ENCODE measurements at regions not wholly inside any gene's neighbourhood (a gene's known extent, or its start where the extent isn't known, plus 50 kb on each side); places are given as distances from the start of the nearest gene placed in this dataset.

- TF ChIP-seq ZNF280B (CRISPR knock-in tag; IDR thresholded peaks at IDR 0.05; ENCODE audit: borderline replicate concordance) (no peak), CREM (IDR thresholded peaks at IDR 0.05) (no peak), CREM (CRISPR knock-in tag; IDR thresholded peaks at IDR 0.05) (no peak), ISX (CRISPR knock-in tag; conservative IDR thresholded peaks at IDR 0.05) (no peak), ZNF343 (CRISPR knock-in tag; IDR thresholded peaks at IDR 0.05) (no peak), HMGA1 (CRISPR knock-in tag; conservative IDR thresholded peaks at IDR 0.05) (no peak), HMG20A (CRISPR knock-in tag; IDR thresholded peaks at IDR 0.05; ENCODE audit: borderline replicate concordance) (no peak), ZSCAN30 (CRISPR knock-in tag; IDR thresholded peaks at IDR 0.05) (no peak), RXRA (CRISPR knock-in tag; IDR thresholded peaks at IDR 0.05) (no peak), POLR2A (IDR thresholded peaks at IDR 0.05; ENCODE audit: insufficient read depth in 1 of 2, low read depth in 2 of 2, low read length in 2 of 2) (no peak), ZBTB21 (CRISPR knock-in tag; IDR thresholded peaks at IDR 0.05) (no peak)
- TF ChIP-seq, protein P1, sequence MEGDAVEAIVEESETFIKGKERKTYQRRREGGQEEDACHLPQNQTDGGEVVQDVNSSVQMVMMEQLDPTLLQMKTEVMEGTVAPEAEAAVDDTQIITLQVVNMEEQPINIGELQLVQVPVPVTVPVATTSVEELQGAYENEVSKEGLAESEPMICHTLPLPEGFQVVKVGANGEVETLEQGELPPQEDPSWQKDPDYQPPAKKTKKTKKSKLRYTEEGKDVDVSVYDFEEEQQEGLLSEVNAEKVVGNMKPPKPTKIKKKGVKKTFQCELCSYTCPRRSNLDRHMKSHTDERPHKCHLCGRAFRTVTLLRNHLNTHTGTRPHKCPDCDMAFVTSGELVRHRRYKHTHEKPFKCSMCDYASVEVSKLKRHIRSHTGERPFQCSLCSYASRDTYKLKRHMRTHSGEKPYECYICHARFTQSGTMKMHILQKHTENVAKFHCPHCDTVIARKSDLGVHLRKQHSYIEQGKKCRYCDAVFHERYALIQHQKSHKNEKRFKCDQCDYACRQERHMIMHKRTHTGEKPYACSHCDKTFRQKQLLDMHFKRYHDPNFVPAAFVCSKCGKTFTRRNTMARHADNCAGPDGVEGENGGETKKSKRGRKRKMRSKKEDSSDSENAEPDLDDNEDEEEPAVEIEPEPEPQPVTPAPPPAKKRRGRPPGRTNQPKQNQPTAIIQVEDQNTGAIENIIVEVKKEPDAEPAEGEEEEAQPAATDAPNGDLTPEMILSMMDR (CRISPR knock-in tag; IDR thresholded peaks at IDR 0.05), result no peak
These were observed 75.2 kb upstream of the CTNNA2 start for GRCh38 chr2:79437433-79438267.
